ENCODE measurements at regions not wholly inside any gene's neighbourhood (a gene's known extent, or its start where the extent isn't known, plus 50 kb on each side); places are given as distances from the start of the nearest gene placed in this dataset.

DNA sequence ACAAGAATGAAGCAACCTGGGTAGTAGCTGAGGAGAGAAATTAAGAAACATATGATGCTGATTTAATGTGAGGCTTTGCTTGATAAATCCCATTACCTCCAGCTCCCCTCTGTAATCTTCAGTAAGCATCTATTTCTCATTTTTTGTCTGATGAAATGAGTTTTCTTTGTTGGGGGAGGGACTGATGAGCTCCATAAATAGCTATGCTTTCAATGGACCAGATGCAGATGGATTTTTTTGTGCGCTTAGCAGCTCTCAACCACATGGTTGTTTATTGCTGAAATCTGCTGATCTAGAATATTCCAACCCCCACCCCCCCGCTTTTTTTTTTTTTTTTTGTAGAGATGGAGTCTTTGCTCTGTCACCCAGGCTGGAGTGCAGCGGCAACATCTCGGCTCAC is 1082.0 kb downstream of the RAPGEF2 start:
- Histone ChIP-seq H3K4me1 (ENCODE audit: control insufficient read depth in 1 of 2, insufficient read depth in 2 of 2, low read length in 2 of 2) (no peaks in the 10 kb centered on the region), H3K9me3 (ENCODE audit: control insufficient read depth in 1 of 2, low read length in 2 of 2) (no peaks in the 10 kb centered on the region), H3K27me3 (ENCODE audit: low read depth, low read length) (no peaks in the 10 kb centered on the region), H3K4me3 (ENCODE audit: low read depth in 1 of 2, low read length in 2 of 2) (no peak overlapping the region), H3K27ac (ENCODE audit: low read length) (no peak overlapping the region), H3K36me3 (ENCODE audit: control insufficient read depth in 1 of 2, insufficient read depth in 2 of 2, low read length in 2 of 2) (no peaks in the 10 kb centered on the region)

DNA sequence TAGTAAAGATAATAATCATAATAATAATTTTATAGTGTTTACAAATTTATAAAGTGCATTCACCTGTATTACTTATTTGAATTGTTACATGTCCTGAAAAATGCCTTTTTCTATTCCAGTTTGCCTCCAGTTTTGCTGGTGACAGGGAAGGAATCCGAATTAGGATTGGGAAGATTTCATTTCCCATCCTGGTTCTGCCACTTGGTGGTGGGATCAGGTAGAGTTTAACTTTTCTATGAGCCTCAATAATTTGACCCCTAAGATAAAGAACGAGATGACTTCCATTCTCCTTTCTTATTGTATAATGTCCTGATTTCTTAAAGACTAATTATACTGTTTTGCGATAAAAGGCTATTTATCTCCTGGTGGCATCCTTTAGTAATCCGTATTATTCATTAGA is 1090.9 kb downstream of the RAPGEF2 start:
- H3K36me3 ChIP-seq (ENCODE audit: control insufficient read depth in 1 of 2, insufficient read depth in 2 of 2, low read length in 2 of 2) = no peaks in the 10 kb centered on the region
- no peak overlapping the region for H3K27ac ChIP-seq (ENCODE audit: low read length)
- no peaks in the 10 kb centered on the region for H3K27me3 ChIP-seq (ENCODE audit: low read depth, low read length)
- no peaks in the 10 kb centered on the region for H3K4me1 ChIP-seq (ENCODE audit: control insufficient read depth in 1 of 2, insufficient read depth in 2 of 2, low read length in 2 of 2)
- no peak overlapping the region for H3K4me3 ChIP-seq (ENCODE audit: low read depth in 1 of 2, low read length in 2 of 2)
- no peaks in the 10 kb centered on the region for H3K9me3 ChIP-seq (ENCODE audit: control insufficient read depth in 1 of 2, low read length in 2 of 2)

- no peak overlapping the region for H3K4me3 ChIP-seq (ENCODE audit: low read depth in 1 of 2, low read length in 2 of 2)
- peaks cover 0 to 1% of the 10 kb centered on the region in 2 donors for H3K9me3 ChIP-seq (ENCODE audit: control insufficient read depth in 1 of 2, low read length in 2 of 2)
- no peaks in the 10 kb centered on the region for H3K27me3 ChIP-seq (ENCODE audit: low read depth, low read length)
- no peaks in the 10 kb centered on the region for H3K4me1 ChIP-seq (ENCODE audit: control insufficient read depth in 1 of 2, insufficient read depth in 2 of 2, low read length in 2 of 2)
- no peaks in the 10 kb centered on the region for H3K36me3 ChIP-seq (ENCODE audit: control insufficient read depth in 1 of 2, insufficient read depth in 2 of 2, low read length in 2 of 2)
- H3K27ac ChIP-seq (ENCODE audit: low read length) = no peak overlapping the region
These were observed 1091.8 kb downstream of the RAPGEF2 start for GRCh38 chr4:160194716-160195115.

DNA sequence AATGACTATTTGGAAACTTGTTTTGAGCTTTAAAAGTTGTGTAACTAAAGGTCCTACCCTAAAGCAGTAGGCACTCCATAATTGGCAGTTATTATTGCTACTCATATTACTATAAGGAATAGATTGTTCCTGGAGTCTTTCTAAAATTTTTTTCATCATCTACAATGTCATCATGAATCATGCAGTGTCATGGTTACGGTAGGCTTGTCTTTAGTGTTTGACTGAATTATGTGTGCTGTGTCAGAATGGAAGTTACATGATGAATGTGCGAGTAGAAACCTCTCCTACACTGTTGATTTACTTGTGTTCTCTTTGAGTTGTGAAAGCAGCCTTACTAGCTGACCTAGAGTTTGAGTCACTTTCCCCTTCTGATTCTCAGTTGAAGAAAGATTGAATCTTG is 1099.9 kb downstream of the RAPGEF2 start:
- peaks cover 0 to 13% of the 10 kb centered on the region in 2 donors for H3K9me3 ChIP-seq (ENCODE audit: control insufficient read depth in 1 of 2, low read length in 2 of 2)
- H3K27me3 ChIP-seq (ENCODE audit: low read depth, low read length) = no peaks in the 10 kb centered on the region
- H3K27ac ChIP-seq (ENCODE audit: low read length) = no peak overlapping the region
- H3K4me3 ChIP-seq (ENCODE audit: low read depth in 1 of 2, low read length in 2 of 2) = no peak overlapping the region
- H3K4me1 ChIP-seq (ENCODE audit: control insufficient read depth in 1 of 2, insufficient read depth in 2 of 2, low read length in 2 of 2) = no peaks in the 10 kb centered on the region
- H3K36me3 ChIP-seq (ENCODE audit: control insufficient read depth in 1 of 2, insufficient read depth in 2 of 2, low read length in 2 of 2) = no peaks in the 10 kb centered on the region

- Histone ChIP-seq H3K27me3 (ENCODE audit: low read depth, low read length) (no peaks in the 10 kb centered on the region), H3K9me3 (ENCODE audit: control insufficient read depth in 1 of 2, low read length in 2 of 2) (no peaks in the 10 kb centered on the region), H3K36me3 (ENCODE audit: control insufficient read depth in 1 of 2, insufficient read depth in 2 of 2, low read length in 2 of 2) (no peaks in the 10 kb centered on the region), H3K27ac (ENCODE audit: low read length) (no peak overlapping the region), H3K4me3 (ENCODE audit: low read depth in 1 of 2, low read length in 2 of 2) (no peak overlapping the region), H3K4me1 (ENCODE audit: control insufficient read depth in 1 of 2, insufficient read depth in 2 of 2, low read length in 2 of 2) (no peaks in the 10 kb centered on the region)
These were observed 1109.2 kb downstream of the RAPGEF2 start for GRCh38 chr4:160212078-160212477.

DNA sequence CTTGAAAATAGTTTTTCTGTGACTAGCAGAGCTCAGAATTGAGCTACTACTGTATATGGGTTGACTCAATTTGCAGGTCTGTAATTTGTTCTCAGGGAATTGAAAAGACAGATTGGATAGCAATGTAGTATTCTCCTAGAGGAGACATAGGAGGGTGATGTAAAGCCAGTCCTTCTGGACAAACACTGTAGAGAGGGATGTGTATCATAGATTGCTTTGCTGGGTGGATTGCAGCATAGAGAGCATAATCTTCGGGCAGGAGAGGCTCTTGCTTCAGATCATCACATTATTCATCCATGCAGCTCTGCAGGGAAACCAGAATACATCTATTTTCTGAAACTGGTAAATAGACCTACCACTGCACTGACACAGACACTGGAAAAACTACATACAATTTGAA is 1110.5 kb downstream of the RAPGEF2 start:
- H3K9me3 ChIP-seq (ENCODE audit: control insufficient read depth in 1 of 2, low read length in 2 of 2) = no peaks in the 10 kb centered on the region
- no peaks in the 10 kb centered on the region for H3K27me3 ChIP-seq (ENCODE audit: low read depth, low read length)
- H3K27ac ChIP-seq (ENCODE audit: low read length) = no peak overlapping the region
- H3K36me3 ChIP-seq (ENCODE audit: control insufficient read depth in 1 of 2, insufficient read depth in 2 of 2, low read length in 2 of 2) = no peaks in the 10 kb centered on the region
- no peak overlapping the region for H3K4me3 ChIP-seq (ENCODE audit: low read depth in 1 of 2, low read length in 2 of 2)
- no peaks in the 10 kb centered on the region for H3K4me1 ChIP-seq (ENCODE audit: control insufficient read depth in 1 of 2, insufficient read depth in 2 of 2, low read length in 2 of 2)

DNA sequence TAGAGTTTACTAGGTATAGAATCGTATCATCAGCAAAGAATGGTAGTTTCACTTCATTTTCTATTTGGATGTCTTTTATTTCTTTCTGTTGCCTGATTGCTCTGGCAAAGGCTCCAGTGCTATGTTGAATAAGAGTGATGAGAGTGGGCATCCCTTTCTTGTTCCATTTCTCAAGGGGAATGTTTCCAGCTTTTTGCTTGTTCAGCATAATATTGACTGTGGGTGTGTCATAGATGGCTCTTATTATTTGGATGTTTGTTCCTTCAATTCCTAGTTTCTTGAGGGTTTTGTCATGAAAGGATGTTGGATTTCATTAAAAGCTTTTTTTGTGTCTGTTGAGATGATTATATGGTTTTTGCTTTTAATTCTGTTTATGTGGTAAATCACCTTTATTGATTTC is 1114.5 kb downstream of the RAPGEF2 start:
- no peak overlapping the region for H3K27ac ChIP-seq (ENCODE audit: low read length)
- no peak overlapping the region for H3K4me3 ChIP-seq (ENCODE audit: low read depth in 1 of 2, low read length in 2 of 2)
- H3K36me3 ChIP-seq (ENCODE audit: control insufficient read depth in 1 of 2, insufficient read depth in 2 of 2, low read length in 2 of 2) = no peaks in the 10 kb centered on the region
- peaks cover 4 to 20% of the 10 kb centered on the region in 2 donors for H3K9me3 ChIP-seq (ENCODE audit: control insufficient read depth in 1 of 2, low read length in 2 of 2)
- H3K4me1 ChIP-seq (ENCODE audit: control insufficient read depth in 1 of 2, insufficient read depth in 2 of 2, low read length in 2 of 2) = no peaks in the 10 kb centered on the region
- no peaks in the 10 kb centered on the region for H3K27me3 ChIP-seq (ENCODE audit: low read depth, low read length)

- H3K9me3 ChIP-seq (ENCODE audit: control insufficient read depth in 1 of 2, low read length in 2 of 2) = peaks cover under 1 to 14% of the 10 kb centered on the region in 2 donors
- H3K4me3 ChIP-seq (ENCODE audit: low read depth in 1 of 2, low read length in 2 of 2) = no peak overlapping the region
- H3K4me1 ChIP-seq (ENCODE audit: control insufficient read depth in 1 of 2, insufficient read depth in 2 of 2, low read length in 2 of 2) = no peaks in the 10 kb centered on the region
- H3K27ac ChIP-seq (ENCODE audit: low read length) = no peak overlapping the region
- H3K27me3 ChIP-seq (ENCODE audit: low read depth, low read length) = no peaks in the 10 kb centered on the region
- no peaks in the 10 kb centered on the region for H3K36me3 ChIP-seq (ENCODE audit: control insufficient read depth in 1 of 2, insufficient read depth in 2 of 2, low read length in 2 of 2)
These were observed 1121.2 kb downstream of the RAPGEF2 start for GRCh38 chr4:160224049-160224448.

DNA sequence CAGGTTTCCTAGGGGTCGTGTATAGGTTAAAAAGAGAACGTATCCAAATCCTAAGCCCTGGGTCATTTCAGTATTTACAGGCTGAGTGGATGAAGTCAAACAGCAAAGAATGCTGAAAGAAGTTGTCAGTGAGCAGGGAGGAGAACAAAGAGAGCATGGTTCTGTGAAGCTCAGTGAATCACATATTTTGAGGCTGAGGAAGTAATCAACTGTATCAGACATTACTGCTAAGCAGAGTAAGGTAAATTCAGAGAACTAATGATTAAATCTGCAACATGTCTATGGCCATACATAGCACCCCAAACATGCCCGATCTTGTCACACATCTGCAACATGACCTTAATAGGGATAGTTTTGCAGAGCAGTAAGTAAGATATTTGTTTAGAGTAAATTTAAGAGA is 1130.3 kb downstream of the RAPGEF2 start:
- no peaks in the 10 kb centered on the region for H3K36me3 ChIP-seq (ENCODE audit: control insufficient read depth in 1 of 2, insufficient read depth in 2 of 2, low read length in 2 of 2)

DNA sequence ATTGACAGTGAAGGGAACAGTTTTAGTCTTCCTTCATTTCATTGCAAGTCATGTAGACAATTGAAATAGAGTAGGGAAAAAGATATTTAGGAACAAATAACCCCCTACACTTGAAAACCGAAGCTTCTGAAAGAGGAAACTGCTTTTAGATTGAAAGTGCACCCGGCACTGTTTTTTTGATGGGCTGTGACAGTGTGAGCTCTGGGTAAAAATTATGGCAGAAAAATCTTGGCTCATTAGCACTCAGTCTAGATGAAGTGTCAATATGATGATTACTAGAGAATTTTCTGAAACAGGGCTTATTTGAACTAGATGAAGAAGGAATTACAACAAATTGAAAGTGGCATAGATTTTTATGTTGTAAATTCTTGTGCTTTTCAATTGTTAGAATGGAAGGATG is 1132.4 kb downstream of the RAPGEF2 start:
- Histone ChIP-seq H3K27me3 (ENCODE audit: low read depth, low read length) (no peaks in the 10 kb centered on the region), H3K9me3 (ENCODE audit: control insufficient read depth in 1 of 2, low read length in 2 of 2) (no peaks in the 10 kb centered on the region), H3K36me3 (ENCODE audit: control insufficient read depth in 1 of 2, insufficient read depth in 2 of 2, low read length in 2 of 2) (no peaks in the 10 kb centered on the region), H3K4me3 (ENCODE audit: low read depth in 1 of 2, low read length in 2 of 2) (no peak overlapping the region), H3K4me1 (ENCODE audit: control insufficient read depth in 1 of 2, insufficient read depth in 2 of 2, low read length in 2 of 2) (no peaks in the 10 kb centered on the region), H3K27ac (ENCODE audit: low read length) (no peak overlapping the region)

More for the DNA sequence above, 1130.3 kb downstream of the RAPGEF2 start:
- Histone ChIP-seq H3K4me3 (ENCODE audit: low read depth in 1 of 2, low read length in 2 of 2) (no peak overlapping the region), H3K9me3 (ENCODE audit: control insufficient read depth in 1 of 2, low read length in 2 of 2) (no peaks in the 10 kb centered on the region), H3K27ac (ENCODE audit: low read length) (no peak overlapping the region), H3K4me1 (ENCODE audit: control insufficient read depth in 1 of 2, insufficient read depth in 2 of 2, low read length in 2 of 2) (no peaks in the 10 kb centered on the region), H3K27me3 (ENCODE audit: low read depth, low read length) (no peaks in the 10 kb centered on the region)

GRCh38 chr4:160235771-160236170 is 1132.9 kb downstream of the RAPGEF2 start:
- H3K4me1 ChIP-seq (ENCODE audit: control insufficient read depth in 1 of 2, insufficient read depth in 2 of 2, low read length in 2 of 2) = no peaks in the 10 kb centered on the region
- no peaks in the 10 kb centered on the region for H3K27me3 ChIP-seq (ENCODE audit: low read depth, low read length)
- no peaks in the 10 kb centered on the region for H3K36me3 ChIP-seq (ENCODE audit: control insufficient read depth in 1 of 2, insufficient read depth in 2 of 2, low read length in 2 of 2)
- H3K27ac ChIP-seq (ENCODE audit: low read length) = no peak overlapping the region
- H3K4me3 ChIP-seq (ENCODE audit: low read depth in 1 of 2, low read length in 2 of 2) = no peak overlapping the region
- no peaks in the 10 kb centered on the region for H3K9me3 ChIP-seq (ENCODE audit: control insufficient read depth in 1 of 2, low read length in 2 of 2)

DNA sequence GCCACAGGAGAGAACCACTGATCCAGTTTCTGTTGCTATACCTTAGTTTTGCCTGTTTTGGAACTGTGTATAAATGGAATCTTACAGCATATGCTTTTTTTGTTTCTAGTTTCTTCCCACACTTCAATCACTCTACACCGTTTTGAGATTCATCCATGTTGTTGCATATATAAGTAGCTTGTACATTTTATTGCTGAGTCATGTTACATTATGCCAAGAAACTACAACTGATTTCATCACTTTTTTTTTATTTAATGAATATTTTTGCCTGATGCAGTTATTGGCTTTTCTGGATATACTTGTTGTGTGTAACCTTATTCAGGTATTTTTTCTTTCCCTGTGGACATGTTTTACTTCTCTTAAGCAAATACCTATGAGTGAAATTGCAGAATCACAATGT is 1135.9 kb downstream of the RAPGEF2 start:
- Histone ChIP-seq H3K27ac (ENCODE audit: low read length) (no peak overlapping the region), H3K9me3 (ENCODE audit: control insufficient read depth in 1 of 2, low read length in 2 of 2) (peaks cover 0 to 2% of the 10 kb centered on the region in 2 donors), H3K36me3 (ENCODE audit: control insufficient read depth in 1 of 2, insufficient read depth in 2 of 2, low read length in 2 of 2) (no peaks in the 10 kb centered on the region), H3K4me1 (ENCODE audit: control insufficient read depth in 1 of 2, insufficient read depth in 2 of 2, low read length in 2 of 2) (no peaks in the 10 kb centered on the region), H3K4me3 (ENCODE audit: low read depth in 1 of 2, low read length in 2 of 2) (no peak overlapping the region), H3K27me3 (ENCODE audit: low read depth, low read length) (no peaks in the 10 kb centered on the region)
